Spinal cord (tissue), 9 donors: ENCODE measurements at regions not wholly inside any gene's neighbourhood (a gene's known extent, or its start where the extent isn't known, plus 50 kb on each side); places are given as distances from the start of the nearest gene placed in this dataset.

ENCODE experiments used
- DNase-seq, 6 donors: peaks; one replicate each; pipeline versions ENCODE4 v3.0.0 to v3.0.0-alpha.2; 2013 to 2015; ENCODE audit warnings: low spot score in 6 of 6, low read depth in 4 of 6
- H3K27ac ChIP-seq: one replicate; pipeline ENCODE4 v1.5.1; 2013; ENCODE audit warnings: low read depth, low read length, control low read depth
- H3K27me3 ChIP-seq: one replicate; pipeline ENCODE4 v1.6.1; 2013; ENCODE audit warnings: low read length; ENCODE audit not compliant: control insufficient read depth, insufficient read depth
- H3K36me3 ChIP-seq: one replicate; pipeline ENCODE4 v1.6.1; 2013; ENCODE audit warnings: low read length; ENCODE audit not compliant: control insufficient read depth, insufficient read depth
- H3K4me1 ChIP-seq: one replicate; pipeline ENCODE4 v1.6.1; 2013; ENCODE audit warnings: low read length; ENCODE audit not compliant: control insufficient read depth, insufficient read depth
- H3K4me3 ChIP-seq: one replicate; pipeline ENCODE4 v1.5.1; 2013; ENCODE audit warnings: low read depth, low read length, control low read depth
- H3K9me3 ChIP-seq: one replicate; pipeline ENCODE4 v1.6.1; 2013; ENCODE audit warnings: low read length; ENCODE audit not compliant: control insufficient read depth, insufficient read depth
- WGBS: methylation state at CpG from one replicate; pipeline ENCODE4 v1.1.5; 2013; ENCODE audit warnings: missing lambda C conversion rate; ENCODE audit not compliant: insufficient coverage; 5-methylcytosine and 5-hydroxymethylcytosine counted together
- donor health status: healthy.

- H3K27me3 ChIP-seq, result no peaks in the 10 kb centered on the region
- no peaks in the 10 kb centered on the region for H3K4me1 ChIP-seq
- H3K9me3 ChIP-seq, result no peaks in the 10 kb centered on the region
- H3K4me3 ChIP-seq, result no peak overlapping the region
- H3K27ac ChIP-seq, result no peak overlapping the region
- no CpG with 5 or more reads among the region's 1 CpG for WGBS
- no peaks in the 10 kb centered on the region for H3K36me3 ChIP-seq
- DNase-seq, result no peak
Observed at GRCh38 chr5:153321478-153321877, 169.0 kb upstream of the GRIA1 start.

GRCh38 chr5:153340139-153340538 is 150.3 kb upstream of the GRIA1 start:
- no CpG with 5 or more reads among the region's 3 CpGs for WGBS
- no peak for DNase-seq
- no peaks in the 10 kb centered on the region for H3K4me1 ChIP-seq
- H3K4me3 ChIP-seq, result no peak overlapping the region
- H3K27ac ChIP-seq, result no peak overlapping the region
- no peaks in the 10 kb centered on the region for H3K9me3 ChIP-seq
- no peaks in the 10 kb centered on the region for H3K36me3 ChIP-seq
- no peaks in the 10 kb centered on the region for H3K27me3 ChIP-seq

- no peaks in the 10 kb centered on the region for H3K36me3 ChIP-seq
- no peaks in the 10 kb centered on the region for H3K9me3 ChIP-seq
- DNase-seq, result no peak
- no peak overlapping the region for H3K27ac ChIP-seq
- H3K4me1 ChIP-seq, result no peaks in the 10 kb centered on the region
- no CpG with 5 or more reads among the region's 1 CpG for WGBS
- no peak overlapping the region for H3K4me3 ChIP-seq
- H3K27me3 ChIP-seq, result no peaks in the 10 kb centered on the region
Observed at GRCh38 chr5:153340738-153341137, 149.7 kb upstream of the GRIA1 start.

GRCh38 chr5:153342487-153342886 is 148.0 kb upstream of the GRIA1 start:
- H3K27me3 ChIP-seq, result no peaks in the 10 kb centered on the region
- no peak overlapping the region for H3K27ac ChIP-seq
- no peaks in the 10 kb centered on the region for H3K4me1 ChIP-seq
- H3K9me3 ChIP-seq, result no peaks in the 10 kb centered on the region
- H3K4me3 ChIP-seq, result no peak overlapping the region
- H3K36me3 ChIP-seq, result no peaks in the 10 kb centered on the region
- no peak for DNase-seq
- WGBS, result 55% methylated on average over 1 of the region's 1 CpG

GRCh38 chr5:153347611-153348010 is 142.9 kb upstream of the GRIA1 start:
- Histone ChIP-seq H3K4me3 (no peak overlapping the region), H3K27ac (no peak overlapping the region), H3K4me1 (no peaks in the 10 kb centered on the region), H3K27me3 (no peaks in the 10 kb centered on the region), H3K36me3 (no peaks in the 10 kb centered on the region), H3K9me3 (no peaks in the 10 kb centered on the region)
- no CpG with 5 or more reads among the region's 1 CpG for WGBS
- no peak for DNase-seq

- no peaks in the 10 kb centered on the region for H3K36me3 ChIP-seq
- WGBS, result 30% methylated on average over 3 of the region's 5 CpGs
Observed at GRCh38 chr5:153350175-153350883, 140.1 kb upstream of the GRIA1 start.

GRCh38 chr5:153352685-153353219 is 137.7 kb upstream of the GRIA1 start:
- no peak overlapping the region for H3K4me3 ChIP-seq
- 39% methylated on average over 3 of the region's 11 CpGs for WGBS
- no peaks in the 10 kb centered on the region for H3K36me3 ChIP-seq
- H3K9me3 ChIP-seq, result no peaks in the 10 kb centered on the region
- DNase-seq, result peak in 2 of 6 donors; percentile 10 to 68
- H3K27ac ChIP-seq, result no peak overlapping the region
- no peaks in the 10 kb centered on the region for H3K27me3 ChIP-seq
- H3K4me1 ChIP-seq, result no peaks in the 10 kb centered on the region

More at GRCh38 chr5:153350175-153350883, 140.1 kb upstream of the GRIA1 start:
- H3K9me3 ChIP-seq, result no peaks in the 10 kb centered on the region
- no peak overlapping the region for H3K4me3 ChIP-seq
- H3K27ac ChIP-seq, result no peak overlapping the region
- no peaks in the 10 kb centered on the region for H3K4me1 ChIP-seq
- no peaks in the 10 kb centered on the region for H3K27me3 ChIP-seq
- DNase-seq, result peak in 1 of 6 donors; percentile 43

- no peaks in the 10 kb centered on the region for H3K9me3 ChIP-seq
- no peaks in the 10 kb centered on the region for H3K36me3 ChIP-seq
- WGBS, result no CpG with 5 or more reads among the region's 3 CpGs
- H3K27me3 ChIP-seq, result no peaks in the 10 kb centered on the region
- no peak overlapping the region for H3K27ac ChIP-seq
- DNase-seq, result no peak
- no peak overlapping the region for H3K4me3 ChIP-seq
- no peaks in the 10 kb centered on the region for H3K4me1 ChIP-seq
Observed at GRCh38 chr5:153357493-153358112, 132.9 kb upstream of the GRIA1 start.

- DNase-seq, result peak in 2 of 6 donors; percentile 25 to 42
Observed at GRCh38 chr5:153358315-153358976, 132.0 kb upstream of the GRIA1 start.

More at GRCh38 chr5:153358315-153358976, 132.0 kb upstream of the GRIA1 start:
- Histone ChIP-seq H3K9me3 (no peaks in the 10 kb centered on the region), H3K27me3 (no peaks in the 10 kb centered on the region), H3K4me3 (no peak overlapping the region), H3K4me1 (no peaks in the 10 kb centered on the region), H3K27ac (no peak overlapping the region), H3K36me3 (no peaks in the 10 kb centered on the region)
- WGBS, result no CpG with 5 or more reads among the region's 3 CpGs
